IMR-90 (cell line): ENCODE measurements at regions not wholly inside any gene's neighbourhood (a gene's known extent, or its start where the extent isn't known, plus 50 kb on each side); places are given as distances from the start of the nearest gene placed in this dataset.

Source experiments
- ATAC-seq: fragments of 200-7000 bp; cut with Tn5 transposase; 2 replicates; pipeline ENCODE4 v1.9.1; 2020; ENCODE audit warnings: low read depth, mild to moderate bottlenecking, moderate library complexity
- BruUV-seq: library from RNA; stranded (reverse); fragments of 400-500 nt; replicated peaks from 2 replicates; lab custom pipeline; 2021; lab: Mats Ljungman, UMichigan
- CTCF ChIA-PET: fragments of 300-600 bp; formaldehyde crosslinking; extraction: SDS; loops from one replicate; lab custom pipeline; 2021; ENCODE audit warnings: antibody characterized with exemption; lab: Yijun Ruan, JAX
- POLR2A ChIA-PET: fragments of 300-600 bp; sonication (Branson Sonifier 250); formaldehyde crosslinking; loops from one replicate; lab custom pipeline; 2022; ENCODE audit warnings: antibody characterized with exemption; ENCODE audit not compliant: unreplicated experiment; lab: Charles Lee
- DNase-seq: peaks from one replicate; pipeline ENCODE4 v3.0.0; 2013
- H2AFZ ChIP-seq: replicated peaks from 2 replicates; pipeline ENCODE3; 2013; ENCODE audit warnings: low read length, mild to moderate bottlenecking; ENCODE audit not compliant: poor library complexity
- H2AK5ac ChIP-seq: 2 replicates; pipeline ENCODE4 v1.6.1; 2013; ENCODE audit warnings: low read depth, low read length, inconsistent platforms
- H2AK9ac ChIP-seq: replicated peaks from 2 replicates; pipeline ENCODE3; 2013; ENCODE audit warnings: mild to moderate bottlenecking, low read depth, low read length, moderate library complexity; ENCODE audit not compliant: poor library complexity
- H2BK120ac ChIP-seq: 2 replicates; pipeline ENCODE4 v1.6.1; 2013; ENCODE audit warnings: low read depth, low read length, inconsistent platforms
- H2BK15ac ChIP-seq: 3 replicates; pipeline ENCODE4 v1.6.1; 2013; ENCODE audit warnings: low read depth, low read length, inconsistent platforms
- H2BK20ac ChIP-seq: 2 replicates; pipeline ENCODE4 v1.6.1; 2013; ENCODE audit warnings: low read depth, mild to moderate bottlenecking, inconsistent platforms, low read length, moderate library complexity
- H2BK5ac ChIP-seq: 2 replicates; pipeline ENCODE4 v1.6.1; 2013; ENCODE audit warnings: mild to moderate bottlenecking, low read depth, low read length, inconsistent platforms; ENCODE audit not compliant: poor library complexity, severe bottlenecking
- H3K14ac ChIP-seq: replicated peaks from 2 replicates; pipeline ENCODE4 v1.6.1; 2013; ENCODE audit warnings: low read depth, low read length, inconsistent platforms
- H3K18ac ChIP-seq: 2 replicates; pipeline ENCODE4 v1.6.1; 2013; ENCODE audit warnings: low read depth, low read length, control low read depth
- H3K23ac ChIP-seq: 2 replicates; pipeline ENCODE4 v1.6.1; 2013; ENCODE audit warnings: low read depth, low read length, inconsistent platforms
- H3K27ac ChIP-seq: 2 replicates; pipeline ENCODE4 v1.5.1; 2013; ENCODE audit warnings: mild to moderate bottlenecking, control low read depth, low read length; ENCODE audit not compliant: insufficient read depth
- H3K27me3 ChIP-seq: 2 replicates; pipeline ENCODE4 v1.6.1; 2013; ENCODE audit warnings: low read length; ENCODE audit not compliant: control insufficient read depth, insufficient read depth
- H3K36me3 ChIP-seq: 2 replicates; pipeline ENCODE4 v1.6.1; 2013; ENCODE audit warnings: low read length, mixed read lengths; ENCODE audit not compliant: control insufficient read depth, insufficient read depth
- H3K4ac ChIP-seq: 2 replicates; pipeline ENCODE4 v1.6.1; 2013; ENCODE audit warnings: low read depth, low read length, inconsistent platforms
- H3K4me1 ChIP-seq: 2 replicates; pipeline ENCODE4 v1.6.1; 2013; ENCODE audit warnings: low read length, mixed read lengths; ENCODE audit not compliant: control insufficient read depth, insufficient read depth
- H3K4me2 ChIP-seq: 2 replicates; pipeline ENCODE4 v1.6.1; 2013; ENCODE audit warnings: low read depth, mild to moderate bottlenecking, control low read depth, low read length, moderate library complexity
- H3K4me3 ChIP-seq: 2 replicates; pipeline ENCODE4 v1.5.1; 2013; ENCODE audit warnings: low read depth, mild to moderate bottlenecking, control low read depth, low read length, moderate library complexity; ENCODE audit not compliant: insufficient read depth
- H3K56ac ChIP-seq: 2 replicates; pipeline ENCODE4 v1.6.1; 2013; ENCODE audit warnings: low read length, inconsistent platforms; ENCODE audit not compliant: insufficient read depth; ENCODE audit errors: extremely low read depth
- H3K79me1 ChIP-seq, 2 experiments: 2 replicates each; pipeline ENCODE4 v1.6.1; 2013; ENCODE audit warnings: low read length in 2 of 2, inconsistent platforms in 1 of 2, low read depth in 1 of 2
- H3K9ac ChIP-seq: 2 replicates; pipeline ENCODE4 v1.6.1; 2013; ENCODE audit warnings: low read depth, low read length, control low read depth
- H3K9me1 ChIP-seq: 2 replicates; pipeline ENCODE4 v1.6.1; 2013; ENCODE audit warnings: low read length, inconsistent platforms; ENCODE audit not compliant: insufficient read depth
- H3K9me3 ChIP-seq: 2 replicates; pipeline ENCODE4 v1.6.1; 2013; ENCODE audit warnings: low read length; ENCODE audit not compliant: control insufficient read depth, insufficient read depth
- H4K20me1 ChIP-seq: 2 replicates; pipeline ENCODE4 v1.6.1; 2013; ENCODE audit warnings: low read length, inconsistent platforms; ENCODE audit not compliant: insufficient read depth
- H4K5ac ChIP-seq: 2 replicates; pipeline ENCODE4 v1.6.1; 2013; ENCODE audit warnings: mild to moderate bottlenecking, low read depth, low read length, control low read depth
- H4K8ac ChIP-seq, 2 experiments: 2 replicates each; pipeline ENCODE4 v1.6.1; 2013; ENCODE audit warnings: low read depth in 2 of 2, low read length in 2 of 2, control low read depth in 1 of 2, inconsistent platforms in 1 of 2
- H4K91ac ChIP-seq: 2 replicates; pipeline ENCODE4 v1.6.1; 2013; ENCODE audit warnings: low read depth, low read length, inconsistent platforms; ENCODE audit not compliant: insufficient read depth
- BHLHE40 ChIP-seq: fragments of 150-350 bp; IDR thresholded peaks from 2 replicates; pipeline ENCODE4 v1.6.1; 2016; ENCODE audit warnings: mild to moderate bottlenecking, low read depth, low read length
- CEBPB ChIP-seq: IDR thresholded peaks from 2 replicates; pipeline ENCODE4 v1.6.1; 2012; ENCODE audit warnings: low read depth, low read length, improper control_type of control experiment
- CHD1 ChIP-seq: IDR thresholded peaks from 2 replicates; pipeline ENCODE4 v1.6.1; 2012; ENCODE audit warnings: low read depth, low read length, improper control_type of control experiment
- FOS ChIP-seq: fragments of 150-350 bp; IDR thresholded peaks from 2 replicates; pipeline ENCODE4 v1.6.1; 2016; ENCODE audit warnings: low read depth, low read length
- MAFK ChIP-seq: IDR thresholded peaks from 2 replicates; pipeline ENCODE4 v1.6.1; 2012; ENCODE audit warnings: low read depth, low read length, improper control_type of control experiment
- MAZ ChIP-seq: IDR thresholded peaks from 2 replicates; pipeline ENCODE4 v1.6.1; 2012; ENCODE audit warnings: low read depth, mild to moderate bottlenecking, low read length, improper control_type of control experiment, moderate library complexity, borderline replicate concordance
- MXI1 ChIP-seq: IDR thresholded peaks from 2 replicates; pipeline ENCODE4 v1.6.1; 2012; ENCODE audit warnings: low read depth, mild to moderate bottlenecking, low read length, moderate library complexity, borderline replicate concordance
- NFE2L2 ChIP-seq: fragments of 150-350 bp; IDR thresholded peaks from 2 replicates; pipeline ENCODE4 v1.6.1; 2016; ENCODE audit warnings: low read depth, mild to moderate bottlenecking, low read length
- POLR2A ChIP-seq: IDR thresholded peaks from 2 replicates; pipeline ENCODE4 v1.6.1; 2012; ENCODE audit warnings: mild to moderate bottlenecking, low read depth, low read length
- RAD21 ChIP-seq: IDR thresholded peaks from 2 replicates; pipeline ENCODE4 v1.6.1; 2012; ENCODE audit warnings: low read length, improper control_type of control experiment
- RCOR1 ChIP-seq: IDR thresholded peaks from 2 replicates; pipeline ENCODE4 v1.6.1; 2012; ENCODE audit warnings: mild to moderate bottlenecking, low read length, improper control_type of control experiment; ENCODE audit not compliant: insufficient replicate concordance
- RFX5 ChIP-seq: IDR thresholded peaks from 2 replicates; pipeline ENCODE4 v1.8.0; 2012; ENCODE audit warnings: low read depth, mild to moderate bottlenecking, low read length, moderate library complexity
- SMC3 ChIP-seq: fragments of 150-350 bp; IDR thresholded peaks from 2 replicates; pipeline ENCODE4 v1.6.1; 2016; ENCODE audit warnings: low read depth, mild to moderate bottlenecking, antibody characterized with exemption, low read length, moderate library complexity
- WGBS, 2 experiments: methylation state at CpG; one replicate each; pipeline versions ENCODE4 v1.1.5 to v1.1.7; 2013; ENCODE audit warnings: missing lambda C conversion rate in 2 of 2; ENCODE audit not compliant: insufficient read length in 1 of 2; ENCODE audit errors: extremely low coverage in 2 of 2; 5-methylcytosine and 5-hydroxymethylcytosine counted together
- dilution Hi-C: fragments of 300-500 bp; cut with HindIII; formaldehyde crosslinking; loops from one replicate; pipeline ENCODE4 v1.14.3; 2018; ENCODE audit warnings: low sequenced_read_pairs; ENCODE audit not compliant: unreplicated experiment
- in situ Hi-C: fragments of 300-500 bp; cut with MboI; formaldehyde crosslinking; loops from 3 replicates; pipeline ENCODE4 v1.14.3; 2019; ENCODE audit warnings: low sequenced_read_pairs, inconsistent platforms, mixed read lengths
- intact Hi-C: fragments of 100-400 bp; cut with micrococcal nuclease; formaldehyde crosslinking; loops from 2 replicates; pipeline ENCODE4 v1.10.0; 2022
- TF ChIP-seq, protein P1 (sequence below): fragments of 150-350 bp; IDR thresholded peaks from 2 replicates; pipeline ENCODE4 v1.6.1; 2017; ENCODE audit warnings: mild to moderate bottlenecking, antibody characterized with exemption, low read length, low read depth
- TF ChIP-seq, protein P2 (sequence below): fragments of 150-350 bp; IDR thresholded peaks from 2 replicates; pipeline ENCODE4 v1.6.1; 2016; ENCODE audit warnings: low read depth, mild to moderate bottlenecking, low read length, moderate library complexity, borderline replicate concordance
- TF ChIP-seq, protein P3 (sequence below): conservative IDR thresholded peaks from 2 replicates; pipeline ENCODE4 v1.5.1; 2012; ENCODE audit warnings: mild to moderate bottlenecking, low read depth, low read length, improper control_type of control experiment

DNA sequence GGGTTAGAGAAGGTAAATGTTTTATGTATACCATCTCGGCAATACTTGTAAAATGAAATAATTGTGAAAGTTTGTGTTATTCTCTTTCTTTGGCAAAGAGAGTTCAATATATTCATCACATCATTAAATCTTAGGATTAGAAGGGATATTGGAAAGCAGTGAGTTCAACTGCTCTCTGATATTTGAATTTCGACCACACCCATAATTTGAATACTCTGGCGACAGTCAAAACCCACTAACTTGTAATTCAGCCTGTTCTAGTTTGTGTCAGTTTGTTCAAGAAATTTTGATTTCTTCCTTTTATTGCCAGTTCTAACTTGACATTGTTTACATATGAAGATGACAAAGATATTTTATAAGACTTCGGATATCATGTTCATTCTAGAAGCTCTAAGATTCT lies 1380.5 kb upstream of the CDH8 start:
- H3K4me3 ChIP-seq, result no peak overlapping the region
- no peak overlapping the region for H4K8ac ChIP-seq
- no peak overlapping the region for H2AK9ac ChIP-seq
- no peak overlapping the region for H2BK20ac ChIP-seq
- no peaks in the 10 kb centered on the region for H3K36me3 ChIP-seq
- intact Hi-C loops (no loop called here), dilution Hi-C loops (no loop called here), in situ Hi-C loops (no loop called here)
- no peak overlapping the region for H2BK120ac ChIP-seq
- H3K27ac ChIP-seq, result no peak overlapping the region
- no peak overlapping the region for H2BK5ac ChIP-seq
- ChIA-PET CTCF (no interaction called here), POLR2A (no interaction called here)
- no peak overlapping the region for H3K56ac ChIP-seq
- no peaks in the 10 kb centered on the region for H4K20me1 ChIP-seq
- H4K5ac ChIP-seq, result no peak overlapping the region
- H3K9me3 ChIP-seq, result no peaks in the 10 kb centered on the region
- no peaks in the 10 kb centered on the region for H3K79me1 ChIP-seq
- no peaks in the 10 kb centered on the region for H3K27me3 ChIP-seq
- no CpG with 5 or more reads among the region's 4 CpGs for WGBS, 2 experiments
- H4K91ac ChIP-seq, result no peak overlapping the region
- no peak overlapping the region for H2AFZ ChIP-seq
- no peak for DNase-seq
- H3K23ac ChIP-seq, result no peak overlapping the region
- H3K18ac ChIP-seq, result no peak overlapping the region
- no peaks in the 10 kb centered on the region for H3K4me1 ChIP-seq
- H2AK5ac ChIP-seq, result no peak overlapping the region
- no peak for TF ChIP-seq BHLHE40
- TF ChIP-seq, protein P1, sequence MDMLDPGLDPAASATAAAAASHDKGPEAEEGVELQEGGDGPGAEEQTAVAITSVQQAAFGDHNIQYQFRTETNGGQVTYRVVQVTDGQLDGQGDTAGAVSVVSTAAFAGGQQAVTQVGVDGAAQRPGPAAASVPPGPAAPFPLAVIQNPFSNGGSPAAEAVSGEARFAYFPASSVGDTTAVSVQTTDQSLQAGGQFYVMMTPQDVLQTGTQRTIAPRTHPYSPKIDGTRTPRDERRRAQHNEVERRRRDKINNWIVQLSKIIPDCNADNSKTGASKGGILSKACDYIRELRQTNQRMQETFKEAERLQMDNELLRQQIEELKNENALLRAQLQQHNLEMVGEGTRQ, result no peak
- no peak for TF ChIP-seq CHD1
- TF ChIP-seq SMC3, result no peak
- TF ChIP-seq, protein P2, sequence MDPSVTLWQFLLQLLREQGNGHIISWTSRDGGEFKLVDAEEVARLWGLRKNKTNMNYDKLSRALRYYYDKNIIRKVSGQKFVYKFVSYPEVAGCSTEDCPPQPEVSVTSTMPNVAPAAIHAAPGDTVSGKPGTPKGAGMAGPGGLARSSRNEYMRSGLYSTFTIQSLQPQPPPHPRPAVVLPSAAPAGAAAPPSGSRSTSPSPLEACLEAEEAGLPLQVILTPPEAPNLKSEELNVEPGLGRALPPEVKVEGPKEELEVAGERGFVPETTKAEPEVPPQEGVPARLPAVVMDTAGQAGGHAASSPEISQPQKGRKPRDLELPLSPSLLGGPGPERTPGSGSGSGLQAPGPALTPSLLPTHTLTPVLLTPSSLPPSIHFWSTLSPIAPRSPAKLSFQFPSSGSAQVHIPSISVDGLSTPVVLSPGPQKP, result no peak
- TF ChIP-seq RFX5, result no peak
- TF ChIP-seq POLR2A, result no peak
- no peak for TF ChIP-seq FOS
- no peak for TF ChIP-seq MXI1
- TF ChIP-seq CEBPB, result no peak
- TF ChIP-seq, protein P3, sequence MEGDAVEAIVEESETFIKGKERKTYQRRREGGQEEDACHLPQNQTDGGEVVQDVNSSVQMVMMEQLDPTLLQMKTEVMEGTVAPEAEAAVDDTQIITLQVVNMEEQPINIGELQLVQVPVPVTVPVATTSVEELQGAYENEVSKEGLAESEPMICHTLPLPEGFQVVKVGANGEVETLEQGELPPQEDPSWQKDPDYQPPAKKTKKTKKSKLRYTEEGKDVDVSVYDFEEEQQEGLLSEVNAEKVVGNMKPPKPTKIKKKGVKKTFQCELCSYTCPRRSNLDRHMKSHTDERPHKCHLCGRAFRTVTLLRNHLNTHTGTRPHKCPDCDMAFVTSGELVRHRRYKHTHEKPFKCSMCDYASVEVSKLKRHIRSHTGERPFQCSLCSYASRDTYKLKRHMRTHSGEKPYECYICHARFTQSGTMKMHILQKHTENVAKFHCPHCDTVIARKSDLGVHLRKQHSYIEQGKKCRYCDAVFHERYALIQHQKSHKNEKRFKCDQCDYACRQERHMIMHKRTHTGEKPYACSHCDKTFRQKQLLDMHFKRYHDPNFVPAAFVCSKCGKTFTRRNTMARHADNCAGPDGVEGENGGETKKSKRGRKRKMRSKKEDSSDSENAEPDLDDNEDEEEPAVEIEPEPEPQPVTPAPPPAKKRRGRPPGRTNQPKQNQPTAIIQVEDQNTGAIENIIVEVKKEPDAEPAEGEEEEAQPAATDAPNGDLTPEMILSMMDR, result no peak
- TF ChIP-seq MAFK, result no peak
- TF ChIP-seq RAD21, result no peak
- no peak for TF ChIP-seq MAZ
- TF ChIP-seq RCOR1, result no peak
- TF ChIP-seq NFE2L2, result no peak
- BruUV-seq, result no TSS peak
- H3K4ac ChIP-seq, result no peak overlapping the region
- no peak overlapping the region for H3K14ac ChIP-seq
- no peak overlapping the region for H3K9ac ChIP-seq
- no peak overlapping the region for H3K4me2 ChIP-seq
- no peak for ATAC-seq
- no peaks in the 10 kb centered on the region for H3K9me1 ChIP-seq
- no peak overlapping the region for H2BK15ac ChIP-seq
